OCI-LY1 (cell line): ENCODE measurements at regions not wholly inside any gene's neighbourhood (a gene's known extent, or its start where the extent isn't known, plus 50 kb on each side); places are given as distances from the start of the nearest gene placed in this dataset.

ENCODE experiments used
- CTCF ChIP-seq: fragments of 200-600 bp; sonication (generic), shearing (Covaris generic); IDR thresholded peaks from 2 replicates; pipeline ENCODE4 v1.5.1; 2017; ENCODE audit warnings: mild to moderate bottlenecking, antibody characterized with exemption, low read length, moderate library complexity, mixed read lengths
- EZH2 ChIP-seq: fragments of 200-600 bp; sonication (generic), shearing (Covaris generic); IDR thresholded peaks from 2 replicates; pipeline ENCODE4 v1.8.0; 2017; ENCODE audit warnings: borderline replicate concordance, mixed run types, mild to moderate bottlenecking, antibody characterized with exemption, low read length, moderate library complexity, mixed read lengths

GRCh38 chr11:38543986-38544385 lies 1946.0 kb upstream of the RAG2 start:
- no peak for TF ChIP-seq CTCF
- no peak for TF ChIP-seq EZH2
